H9 (cell line): ENCODE measurements at regions not wholly inside any gene's neighbourhood (a gene's known extent, or its start where the extent isn't known, plus 50 kb on each side); places are given as distances from the start of the nearest gene placed in this dataset.

Experiments used
- DNase-seq: peaks from one replicate; pipeline ENCODE4 v3.0.0-alpha.2; 2017
- H2AFZ ChIP-seq: one replicate; pipeline ENCODE4 v1.6.1; 2013; ENCODE audit warnings: mild to moderate bottlenecking, low read length, control low read depth, moderate library complexity
- H2AK5ac ChIP-seq: 2 replicates; pipeline ENCODE4 v1.6.1; 2013; ENCODE audit warnings: low read length, control low read depth, mixed read lengths; ENCODE audit not compliant: insufficient read length
- H2BK120ac ChIP-seq: one replicate; pipeline ENCODE4 v1.6.1; 2013; ENCODE audit warnings: low read depth, mild to moderate bottlenecking, low read length, control low read depth, inconsistent platforms; ENCODE audit not compliant: poor library complexity, severe bottlenecking
- H2BK12ac ChIP-seq: 2 replicates; pipeline ENCODE4 v1.6.1; 2013; ENCODE audit warnings: low read length, control low read depth, mixed read lengths, low read depth; ENCODE audit not compliant: insufficient read length
- H2BK15ac ChIP-seq: 2 replicates; pipeline ENCODE4 v1.6.1; 2013; ENCODE audit warnings: low read depth, low read length, control low read depth
- H2BK20ac ChIP-seq: one replicate; pipeline ENCODE4 v1.6.1; 2013; ENCODE audit warnings: low read depth, mild to moderate bottlenecking, low read length, control low read depth, inconsistent platforms; ENCODE audit not compliant: poor library complexity, severe bottlenecking
- H2BK5ac ChIP-seq: 2 replicates; pipeline ENCODE4 v1.6.1; 2013; ENCODE audit warnings: low read length, control low read depth, mixed read lengths; ENCODE audit not compliant: insufficient read length
- H3K14ac ChIP-seq: 2 replicates; pipeline ENCODE4 v1.6.1; 2013; ENCODE audit warnings: low read length, control low read depth; ENCODE audit not compliant: insufficient read depth
- H3K18ac ChIP-seq: 2 replicates; pipeline ENCODE4 v1.6.1; 2013; ENCODE audit warnings: low read depth, mild to moderate bottlenecking, mixed read lengths, low read length, control low read depth; ENCODE audit not compliant: insufficient read length
- H3K23ac ChIP-seq: 2 replicates; pipeline ENCODE4 v1.6.1; 2013; ENCODE audit warnings: low read length, control low read depth, mixed read lengths, low read depth; ENCODE audit not compliant: insufficient read length
- H3K23me2 ChIP-seq: 2 replicates; pipeline ENCODE4 v1.6.1; 2013; ENCODE audit warnings: low read depth, mild to moderate bottlenecking, mixed read lengths, low read length, control low read depth; ENCODE audit not compliant: insufficient read length, poor library complexity, severe bottlenecking
- H3K27ac ChIP-seq: 2 replicates; pipeline ENCODE4 v1.5.1; 2013; ENCODE audit warnings: low read length, control low read depth, mixed read lengths, low read depth; ENCODE audit not compliant: insufficient read length
- H3K27me3 ChIP-seq: 2 replicates; pipeline ENCODE4 v1.6.1; 2013; ENCODE audit warnings: low read length, control low read depth, inconsistent platforms; ENCODE audit not compliant: insufficient read depth
- H3K4ac ChIP-seq: 2 replicates; pipeline ENCODE4 v1.6.1; 2013; ENCODE audit warnings: low read depth, mild to moderate bottlenecking, control low read depth, inconsistent platforms, low read length, moderate library complexity
- H3K4me1 ChIP-seq: 2 replicates; pipeline ENCODE4 v1.6.1; 2013; ENCODE audit warnings: low read length, control low read depth, inconsistent platforms; ENCODE audit not compliant: insufficient read depth
- H3K4me2 ChIP-seq: 2 replicates; pipeline ENCODE4 v1.6.1; 2013; ENCODE audit warnings: low read length, control low read depth, mixed read lengths; ENCODE audit not compliant: insufficient read length, insufficient read depth
- H3K56ac ChIP-seq: 2 replicates; pipeline ENCODE4 v1.6.1; 2013; ENCODE audit warnings: low read depth, mild to moderate bottlenecking, mixed read lengths, low read length, control low read depth; ENCODE audit not compliant: insufficient read length
- H3K79me1 ChIP-seq: 2 replicates; pipeline ENCODE4 v1.6.1; 2013; ENCODE audit warnings: low read depth, mild to moderate bottlenecking, moderate library complexity, low read length, control low read depth, inconsistent platforms; ENCODE audit not compliant: insufficient read depth, poor library complexity, severe bottlenecking
- H3K79me2 ChIP-seq: 2 replicates; pipeline ENCODE4 v1.6.1; 2013; ENCODE audit warnings: low read length, control low read depth, inconsistent platforms; ENCODE audit not compliant: insufficient read depth
- H3K9ac ChIP-seq: 2 replicates; pipeline ENCODE4 v1.6.1; 2013; ENCODE audit warnings: low read length, control low read depth, mixed read lengths; ENCODE audit not compliant: insufficient read length; ENCODE audit errors: extremely low read depth
- H3K9me3 ChIP-seq: one replicate; pipeline ENCODE4 v1.6.1; 2013; ENCODE audit warnings: low read depth, low read length, inconsistent platforms; ENCODE audit not compliant: control insufficient read depth
- H3T11ph ChIP-seq: one replicate; pipeline ENCODE4 v1.6.1; 2013; ENCODE audit warnings: mild to moderate bottlenecking, low read length, control low read depth, inconsistent platforms
- H4K20me1 ChIP-seq: one replicate; pipeline ENCODE4 v1.6.1; 2013; ENCODE audit not compliant: control insufficient read depth, insufficient read length, insufficient read depth
- H4K5ac ChIP-seq: 2 replicates; pipeline ENCODE4 v1.6.1; 2013; ENCODE audit warnings: low read depth, mild to moderate bottlenecking, mixed read lengths, low read length, control low read depth; ENCODE audit not compliant: insufficient read length
- H4K8ac ChIP-seq: replicated peaks from 2 replicates; pipeline ENCODE4 v1.6.1; 2013; ENCODE audit warnings: low read length, control low read depth, mixed read lengths, low read depth; ENCODE audit not compliant: insufficient read length
- H4K91ac ChIP-seq: 2 replicates; pipeline ENCODE4 v1.6.1; 2013; ENCODE audit warnings: low read depth, mild to moderate bottlenecking, moderate library complexity, mixed read lengths, low read length, control low read depth; ENCODE audit not compliant: insufficient read length
- H3K27ac Mint-ChIP-seq, 3 experiments: 2 replicates in 2 of 3; 3 replicates in 1 of 3; pipeline ENCODE4 v1.8.0; 2020 to 2021; ENCODE audit warnings: mixed read lengths in 3 of 3, mild to moderate bottlenecking in 1 of 3, moderate library complexity in 1 of 3
- H3K27me3 Mint-ChIP-seq: 2 replicates; pipeline ENCODE4 v1.8.0; 2021; ENCODE audit warnings: low read depth, mild to moderate bottlenecking, moderate library complexity, mixed read lengths
- H3K36me3 Mint-ChIP-seq, 3 experiments: 2 replicates in 2 of 3; 3 replicates in 1 of 3; pipeline ENCODE4 v1.8.0; 2020 to 2021; ENCODE audit warnings: low read depth in 3 of 3, mixed read lengths in 3 of 3; ENCODE audit not compliant: insufficient read depth in 1 of 3
- H3K4me1 Mint-ChIP-seq, 2 experiments: 2 replicates each; pipeline ENCODE4 v1.8.0; 2020; ENCODE audit warnings: mixed read lengths in 2 of 2
- H3K4me3 Mint-ChIP-seq, 2 experiments: 2 replicates in 1 of 2; 3 replicates in 1 of 2; pipeline ENCODE4 v1.8.0; 2020 to 2021; ENCODE audit warnings: mild to moderate bottlenecking in 2 of 2, mixed read lengths in 2 of 2, moderate library complexity in 1 of 2
- H3K9me3 Mint-ChIP-seq, 2 experiments: 2 replicates in 1 of 2; 3 replicates in 1 of 2; pipeline ENCODE4 v1.8.0; 2020; ENCODE audit warnings: mild to moderate bottlenecking in 2 of 2, mixed read lengths in 2 of 2, moderate library complexity in 1 of 2
- CTCF ChIP-seq: fragments of 200-600 bp; sonication (generic); conservative IDR thresholded peaks from 3 replicates; pipeline ENCODE4 v1.8.0; 2021; ENCODE audit warnings: antibody characterized with exemption, mild to moderate bottlenecking
- WGBS: extraction: QIAGEN DNeasy Blood & Tissue Kit; methylation state at CpG from one replicate; pipeline ENCODE4 v1.1.7; 2013; ENCODE audit warnings: missing lambda C conversion rate, low lambda C conversion rate, mixed read lengths; ENCODE audit not compliant: insufficient read length; ENCODE audit errors: extremely low coverage; 5-methylcytosine and 5-hydroxymethylcytosine counted together

- peaks cover 11 to 39% (median 16%) of the 10 kb centered on the region in 3 experiments for H3K36me3 Mint-ChIP-seq
- H3K27me3 Mint-ChIP-seq = no peaks in the 10 kb centered on the region; the same call in 1 of the 2 replicates
- WGBS = no CpG with 5 or more reads among the region's 1 CpG
- no peak overlapping the region for H4K91ac ChIP-seq
- no peak overlapping the region for H3T11ph ChIP-seq
- no peaks in the 10 kb centered on the region for H3K4me1 ChIP-seq
- H4K5ac ChIP-seq = no peak overlapping the region
- H3K79me2 ChIP-seq = no peaks in the 10 kb centered on the region
- no peaks in the 10 kb centered on the region for H3K79me1 ChIP-seq
- H3K9me3 ChIP-seq = peaks cover 8% of the 10 kb centered on the region
- H3K4ac ChIP-seq = no peak overlapping the region
- H3K18ac ChIP-seq = no peak overlapping the region
- no peak overlapping the region for H3K56ac ChIP-seq
- no peak overlapping the region for H3K14ac ChIP-seq
- no peak overlapping the region for H3K9ac ChIP-seq
- H3K4me2 ChIP-seq = no peak overlapping the region
- no peaks in the 10 kb centered on the region; the same call in 1 of the 2 replicates for H3K27me3 ChIP-seq
- H2AK5ac ChIP-seq = no peak overlapping the region
- no peak overlapping the region for H3K27ac Mint-ChIP-seq
- H2BK5ac ChIP-seq = no peak overlapping the region
- H3K23me2 ChIP-seq = no peaks in the 10 kb centered on the region
- H4K8ac ChIP-seq = no peak overlapping the region
- H3K27ac ChIP-seq = no peak overlapping the region
- H3K9me3 Mint-ChIP-seq = peaks cover 38 to 40% of the 10 kb centered on the region in 2 experiments
- no peak for DNase-seq
- no peak overlapping the region for H2BK20ac ChIP-seq
- TF ChIP-seq CTCF = no peak
- H2BK120ac ChIP-seq = no peak overlapping the region
- no peak overlapping the region for H3K4me3 Mint-ChIP-seq
- no peaks in the 10 kb centered on the region for H3K4me1 Mint-ChIP-seq
- no peak overlapping the region for H2BK15ac ChIP-seq
- no peaks in the 10 kb centered on the region for H4K20me1 ChIP-seq
- no peak overlapping the region for H2BK12ac ChIP-seq
- H2AFZ ChIP-seq = no peak overlapping the region
- no peak overlapping the region for H3K23ac ChIP-seq
Measured at GRCh38 chr5:23613566-23613965, 106.2 kb downstream of the PRDM9 start.
